DOHH2 (cell line): ENCODE measurements at regions not wholly inside any gene's neighbourhood (a gene's known extent, or its start where the extent isn't known, plus 50 kb on each side); places are given as distances from the start of the nearest gene placed in this dataset.

Experiments
- H3F3A ChIP-seq: fragments of 200-600 bp; sonication (generic), shearing (Covaris generic); 2 replicates; pipeline ENCODE4 v1.6.0; 2016; ENCODE audit warnings: antibody characterized with exemption, mild to moderate bottlenecking; ENCODE audit not compliant: control insufficient read depth, insufficient read depth
- H3K27ac ChIP-seq: fragments of 200-600 bp; sonication (generic); 2 replicates; pipeline ENCODE4 v1.5.1; 2014; ENCODE audit warnings: low read depth, mild to moderate bottlenecking, low read length, moderate library complexity
- H3K27me3 ChIP-seq: fragments of 200-600 bp; sonication (generic); 2 replicates; pipeline ENCODE4 v1.6.1; 2014; ENCODE audit warnings: mild to moderate bottlenecking, low read length, mixed read lengths; ENCODE audit not compliant: control insufficient read depth
- H3K36me3 ChIP-seq: fragments of 200-600 bp; sonication (generic); 2 replicates; pipeline ENCODE4 v1.6.1; 2014; ENCODE audit warnings: mild to moderate bottlenecking, low read length, moderate library complexity, mixed read lengths; ENCODE audit not compliant: control insufficient read depth
- H3K4me1 ChIP-seq: fragments of 200-600 bp; sonication (generic); 2 replicates; pipeline ENCODE4 v1.6.1; 2014; ENCODE audit warnings: mild to moderate bottlenecking, low read length, mixed read lengths; ENCODE audit not compliant: control insufficient read depth
- H3K4me2 ChIP-seq: fragments of 200-600 bp; sonication (generic); 2 replicates; pipeline ENCODE4 v1.6.0; 2014; ENCODE audit warnings: mild to moderate bottlenecking, low read length, moderate library complexity
- H3K4me3 ChIP-seq: fragments of 200-600 bp; sonication (generic); 2 replicates; pipeline ENCODE4 v1.5.1; 2014; ENCODE audit warnings: mild to moderate bottlenecking, low read length, mixed read lengths
- H3K79me2 ChIP-seq: fragments of 200-600 bp; sonication (generic); 2 replicates; pipeline ENCODE4 v1.6.1; 2014; ENCODE audit warnings: mild to moderate bottlenecking, low read length, mixed read lengths; ENCODE audit not compliant: control insufficient read depth
- H3K9me2 ChIP-seq: fragments of 200-600 bp; sonication (generic); replicated peaks from 2 replicates; pipeline ENCODE4 v1.6.1; 2014; ENCODE audit warnings: mild to moderate bottlenecking, low read length, mixed read lengths; ENCODE audit not compliant: control insufficient read depth
- H3K9me3 ChIP-seq: fragments of 200-600 bp; sonication (generic); 2 replicates; pipeline ENCODE4 v1.6.1; 2014; ENCODE audit warnings: antibody characterized with exemption, low read length, mixed read lengths; ENCODE audit not compliant: control insufficient read depth, insufficient read depth
- H4K20me1 ChIP-seq: fragments of 200-600 bp; sonication (generic); 2 replicates; pipeline ENCODE4 v1.6.0; 2014; ENCODE audit warnings: low read depth, mild to moderate bottlenecking, antibody characterized with exemption, low read length, moderate library complexity; ENCODE audit not compliant: control insufficient read depth, insufficient read depth
- CTCF ChIP-seq: fragments of 200-600 bp; sonication (generic); IDR thresholded peaks from one replicate; pipeline ENCODE4 v1.5.1; 2014; ENCODE audit warnings: antibody characterized with exemption, mild to moderate bottlenecking, low read depth, low read length; ENCODE audit not compliant: poor library complexity, severe bottlenecking
- EZH2phosphoT487 ChIP-seq: fragments of 200-600 bp; sonication (generic); IDR thresholded peaks from 2 replicates; pipeline ENCODE4 v1.6.1; 2017; ENCODE audit warnings: borderline replicate concordance, mild to moderate bottlenecking, antibody characterized with exemption, low read length, moderate library complexity, mixed read lengths

DNA sequence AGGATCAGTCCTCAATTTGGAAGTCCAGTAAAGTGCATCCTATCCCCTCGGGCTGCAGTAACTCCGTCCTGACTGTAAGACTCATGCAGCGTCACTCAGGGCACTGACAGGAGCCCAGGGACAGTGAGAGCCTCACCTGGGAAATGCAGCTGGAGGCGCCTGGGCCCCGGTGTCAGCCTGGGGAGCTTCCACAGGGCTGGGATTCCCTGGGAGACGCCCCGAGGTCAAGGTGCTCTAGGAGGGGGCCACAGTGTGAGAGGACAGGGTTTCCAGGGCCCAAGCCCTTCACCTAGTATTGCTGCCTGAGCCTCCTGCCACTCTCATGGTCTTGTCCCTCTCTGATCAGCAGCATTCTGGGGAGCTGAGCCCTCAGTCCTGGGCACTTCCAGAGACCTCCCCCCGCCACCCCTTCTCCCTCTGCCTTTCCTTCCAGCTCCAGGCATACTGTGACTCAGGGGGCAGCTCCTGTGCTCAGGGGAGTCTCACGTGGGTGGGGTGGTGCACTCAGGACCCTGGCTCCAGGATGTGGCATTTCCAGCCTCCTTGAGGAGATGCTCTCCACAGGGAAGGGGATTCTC lies 99.1 kb upstream of the IGLL5 start:
- H3K27me3 ChIP-seq = no peaks in the 10 kb centered on the region
- H3K36me3 ChIP-seq = peaks cover 10% of the 10 kb centered on the region
- peak overlapping the region; percentile 68 for H3K4me2 ChIP-seq
- H3K9me3 ChIP-seq = no peaks in the 10 kb centered on the region
- peak overlapping the region; percentile 99 for H3K27ac ChIP-seq
- TF ChIP-seq EZH2phosphoT487 = no peak
- TF ChIP-seq CTCF = no peak
- peak overlapping the region; percentile 60 for H3K4me3 ChIP-seq
- no peaks in the 10 kb centered on the region for H4K20me1 ChIP-seq
- peaks cover 67% of the 10 kb centered on the region for H3K4me1 ChIP-seq
- H3F3A ChIP-seq = peaks cover 26% of the 10 kb centered on the region
- peaks cover 16% of the 10 kb centered on the region for H3K79me2 ChIP-seq
- H3K9me2 ChIP-seq = no peaks in the 10 kb centered on the region

- no peaks in the 10 kb centered on the region for H3K9me3 ChIP-seq
- TF ChIP-seq CTCF = no peak
These were observed 98.2 kb upstream of the IGLL5 start for GRCh38 chr22:22789233-22789921.

GRCh38 chr22:22789922-22790845 lies 97.4 kb upstream of the IGLL5 start:
- Histone ChIP-seq H3K79me2 (peaks cover 16% of the 10 kb centered on the region), H3F3A (peaks cover 26% of the 10 kb centered on the region), H3K4me3 (peak overlapping the region; percentile 82), H3K4me2 (peak overlapping the region; percentile 68), H3K27ac (peak overlapping the region; percentile 99), H3K27me3 (no peaks in the 10 kb centered on the region), H3K9me2 (no peaks in the 10 kb centered on the region), H4K20me1 (no peaks in the 10 kb centered on the region), H3K9me3 (no peaks in the 10 kb centered on the region), H3K4me1 (peaks cover 59% of the 10 kb centered on the region), H3K36me3 (peaks cover 10% of the 10 kb centered on the region)
- TF ChIP-seq CTCF = no peak
- no peak for TF ChIP-seq EZH2phosphoT487

More at GRCh38 chr22:22789233-22789921, 98.2 kb upstream of the IGLL5 start:
- Histone ChIP-seq H3K9me2 (no peaks in the 10 kb centered on the region), H3K79me2 (peaks cover 16% of the 10 kb centered on the region), H3K27me3 (no peaks in the 10 kb centered on the region), H3K4me3 (peak overlapping the region; percentile 82), H4K20me1 (no peaks in the 10 kb centered on the region), H3K36me3 (peaks cover 10% of the 10 kb centered on the region), H3K27ac (peak overlapping the region; percentile 99), H3K4me2 (peak overlapping the region; percentile 68), H3K4me1 (peaks cover 67% of the 10 kb centered on the region), H3F3A (peaks cover 26% of the 10 kb centered on the region)
